ENCODE measurements at regions not wholly inside any gene's neighbourhood (a gene's known extent, or its start where the extent isn't known, plus 50 kb on each side); places are given as distances from the start of the nearest gene placed in this dataset.
"Not testable (repeated sequence)": the region's sequence is repeated elsewhere in the genome, so short reads cannot be mapped to it uniquely, and the experiment has no call there.

DNA sequence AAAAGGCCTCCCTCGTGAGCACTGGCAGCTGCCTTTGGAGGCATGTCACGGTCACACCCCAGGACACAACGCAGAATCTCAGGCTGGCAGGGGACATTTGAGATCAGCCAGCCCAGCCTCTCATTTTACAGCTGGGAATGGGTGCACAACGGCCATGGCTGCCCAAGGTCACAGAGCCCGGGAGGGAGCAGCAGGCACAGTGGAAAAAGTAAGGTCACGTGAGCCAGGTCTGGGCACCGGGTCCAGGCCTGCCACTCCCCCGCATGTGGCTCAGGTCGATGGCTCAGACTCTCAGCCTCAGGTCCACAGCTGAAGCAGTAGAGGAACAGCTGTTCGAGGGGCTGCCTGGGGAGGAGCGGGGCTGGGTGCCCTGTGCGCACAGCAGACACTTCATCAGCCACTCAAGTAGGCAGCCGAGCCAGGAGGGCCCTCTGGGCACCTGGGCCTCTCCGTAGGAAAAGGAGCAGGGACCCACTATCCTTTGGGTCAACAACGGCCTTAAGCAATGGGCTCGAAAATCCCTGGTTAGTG is 260.6 kb downstream of the GOLGA6L6 start:
- H3K36me3 ChIP-seq (ENCODE audit: control insufficient read depth, insufficient read depth, low read length) = no peaks in the 10 kb centered on the region
- peaks cover 6% of the 10 kb centered on the region; the same call in 1 of the 2 replicates for H3K4me1 ChIP-seq
- Mint-ChIP-seq H3K4me3 (ENCODE audit: unreplicated experiment) (no peak overlapping the region), H3K36me3 (ENCODE audit: insufficient read depth, unreplicated experiment) (no peaks in the 10 kb centered on the region), H3K27me3 (ENCODE audit: insufficient read depth, unreplicated experiment) (no peaks in the 10 kb centered on the region), H3K4me1 (ENCODE audit: low read depth, unreplicated experiment) (no peaks in the 10 kb centered on the region), H3K9me3 (ENCODE audit: unreplicated experiment) (no peaks in the 10 kb centered on the region), H3K27ac (ENCODE audit: unreplicated experiment) (no peak overlapping the region)
- no peak overlapping the region for H3K4me3 ChIP-seq (ENCODE audit: low read depth, low read length)
- DNase-seq = no peak
- no peak for TF ChIP-seq CTCF (IDR thresholded peaks at IDR 0.05; ENCODE audit: insufficient read depth in 1 of 2, low read depth in 1 of 2, low read length in 1 of 2, severe bottlenecking in 1 of 2, unreplicated experiment in 1 of 2)
- no peaks in the 10 kb centered on the region for H3K27me3 ChIP-seq (replicated peaks; ENCODE audit: control insufficient read depth, insufficient read depth, low read length)
- H3K9me3 ChIP-seq = peaks cover 20% of the 10 kb centered on the region
- ChIA-PET CTCF (no interaction called here), POLR2A (no interaction called here)
- BruUV-seq (replicated peaks) = no TSS peak
- intact Hi-C loops (cut with micrococcal nuclease; ENCODE audit: unreplicated experiment) = no loop called here

GRCh38 chr15:20280141-20280932 is 261.3 kb downstream of the GOLGA6L6 start:
- BruUV-seq (replicated peaks); H3K4me1 Mint-ChIP-seq (ENCODE audit: low read depth, unreplicated experiment); intact Hi-C loops (cut with micrococcal nuclease; ENCODE audit: unreplicated experiment); H3K27ac Mint-ChIP-seq (ENCODE audit: unreplicated experiment); H3K36me3 ChIP-seq (ENCODE audit: control insufficient read depth, insufficient read depth, low read length); H3K36me3 Mint-ChIP-seq (ENCODE audit: insufficient read depth, unreplicated experiment); DNase-seq; H3K27me3 Mint-ChIP-seq (ENCODE audit: insufficient read depth, unreplicated experiment); H3K27me3 ChIP-seq (replicated peaks; ENCODE audit: control insufficient read depth, insufficient read depth, low read length); H3K9me3 Mint-ChIP-seq (ENCODE audit: unreplicated experiment); H3K4me3 Mint-ChIP-seq (ENCODE audit: unreplicated experiment); H3K4me3 ChIP-seq (ENCODE audit: low read depth, low read length); CTCF ChIA-PET; POLR2A ChIA-PET; H3K4me1 ChIP-seq: not testable (repeated sequence)
- peaks cover 20% of the 10 kb centered on the region for H3K9me3 ChIP-seq

DNA sequence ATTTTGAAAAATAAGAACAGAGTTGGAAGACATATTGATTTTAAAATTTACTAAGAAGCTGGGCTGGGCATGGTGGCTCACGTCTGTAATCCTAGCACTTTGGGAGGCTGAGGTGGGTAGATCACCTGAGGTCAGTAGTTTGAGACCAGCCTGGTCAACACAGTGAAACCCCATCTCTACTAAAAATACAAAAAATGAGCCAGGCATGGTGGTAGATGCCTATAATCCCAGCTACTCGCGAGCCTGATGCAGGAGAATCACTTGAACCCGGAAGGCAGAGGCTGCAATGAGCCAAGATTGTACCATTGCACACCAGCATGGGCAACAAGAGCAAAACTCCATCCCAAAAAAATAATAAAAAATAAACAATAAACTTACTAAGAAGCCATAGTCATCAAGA is 262.5 kb downstream of the GOLGA6L6 start:
- DNase-seq; BruUV-seq (replicated peaks); H3K4me3 ChIP-seq (ENCODE audit: low read depth, low read length); H3K36me3 Mint-ChIP-seq (ENCODE audit: insufficient read depth, unreplicated experiment); POLR2A ChIA-PET; H3K27ac Mint-ChIP-seq (ENCODE audit: unreplicated experiment); H3K4me1 ChIP-seq; H3K36me3 ChIP-seq (ENCODE audit: control insufficient read depth, insufficient read depth, low read length); H3K27me3 Mint-ChIP-seq (ENCODE audit: insufficient read depth, unreplicated experiment); H3K4me1 Mint-ChIP-seq (ENCODE audit: low read depth, unreplicated experiment); H3K9me3 Mint-ChIP-seq (ENCODE audit: unreplicated experiment); CTCF ChIA-PET; H3K27me3 ChIP-seq (replicated peaks; ENCODE audit: control insufficient read depth, insufficient read depth, low read length); H3K4me3 Mint-ChIP-seq (ENCODE audit: unreplicated experiment): not testable (repeated sequence)
- intact Hi-C loops (cut with micrococcal nuclease; ENCODE audit: unreplicated experiment) = loop anchor here (10.0 kb wide), 1 partner anchor 126 kb away; no protein-coding TSS in a partner anchor
- H3K9me3 ChIP-seq = peaks cover 24% of the 10 kb centered on the region

GRCh38 chr15:20278376-20278775 is 263.2 kb downstream of the GOLGA6L6 start:
- peaks cover 25% of the 10 kb centered on the region for H3K9me3 ChIP-seq
- H3K4me1 Mint-ChIP-seq (ENCODE audit: low read depth, unreplicated experiment); POLR2A ChIA-PET; H3K4me1 ChIP-seq; CTCF ChIA-PET; H3K4me3 Mint-ChIP-seq (ENCODE audit: unreplicated experiment); H3K4me3 ChIP-seq (ENCODE audit: low read depth, low read length); H3K9me3 Mint-ChIP-seq (ENCODE audit: unreplicated experiment); H3K36me3 ChIP-seq (ENCODE audit: control insufficient read depth, insufficient read depth, low read length); BruUV-seq (replicated peaks); H3K36me3 Mint-ChIP-seq (ENCODE audit: insufficient read depth, unreplicated experiment); H3K27me3 Mint-ChIP-seq (ENCODE audit: insufficient read depth, unreplicated experiment); H3K27me3 ChIP-seq (replicated peaks; ENCODE audit: control insufficient read depth, insufficient read depth, low read length); H3K27ac Mint-ChIP-seq (ENCODE audit: unreplicated experiment); DNase-seq: not testable (repeated sequence)
- intact Hi-C loops (cut with micrococcal nuclease; ENCODE audit: unreplicated experiment) = loop anchor here (10.0 kb wide), 1 partner anchor 126 kb away; no protein-coding TSS in a partner anchor

- intact Hi-C loops (cut with micrococcal nuclease; ENCODE audit: unreplicated experiment) = loop anchor here (10.0 kb wide), 1 partner anchor 127 kb away; no protein-coding TSS in a partner anchor
- H3K4me1 Mint-ChIP-seq (ENCODE audit: low read depth, unreplicated experiment); H3K9me3 Mint-ChIP-seq (ENCODE audit: unreplicated experiment); H3K36me3 Mint-ChIP-seq (ENCODE audit: insufficient read depth, unreplicated experiment); H3K4me1 ChIP-seq; H3K27me3 Mint-ChIP-seq (ENCODE audit: insufficient read depth, unreplicated experiment); CTCF ChIA-PET; POLR2A ChIA-PET; BruUV-seq (replicated peaks); H3K4me3 Mint-ChIP-seq (ENCODE audit: unreplicated experiment); H3K36me3 ChIP-seq (ENCODE audit: control insufficient read depth, insufficient read depth, low read length); DNase-seq; H3K27me3 ChIP-seq (replicated peaks; ENCODE audit: control insufficient read depth, insufficient read depth, low read length); H3K4me3 ChIP-seq (ENCODE audit: low read depth, low read length); H3K27ac Mint-ChIP-seq (ENCODE audit: unreplicated experiment): not testable (repeated sequence)
- H3K9me3 ChIP-seq = peaks cover 21% of the 10 kb centered on the region; the same call in 1 of the 2 replicates
Observed at GRCh38 chr15:20277451-20277850, 264.1 kb downstream of the GOLGA6L6 start.

- H3K4me1 ChIP-seq; H3K27me3 Mint-ChIP-seq (ENCODE audit: insufficient read depth, unreplicated experiment); H3K36me3 ChIP-seq (ENCODE audit: control insufficient read depth, insufficient read depth, low read length); CTCF ChIA-PET; H3K4me1 Mint-ChIP-seq (ENCODE audit: low read depth, unreplicated experiment); H3K4me3 ChIP-seq (ENCODE audit: low read depth, low read length); H3K36me3 Mint-ChIP-seq (ENCODE audit: insufficient read depth, unreplicated experiment); H3K27me3 ChIP-seq (replicated peaks; ENCODE audit: control insufficient read depth, insufficient read depth, low read length); POLR2A ChIA-PET; BruUV-seq (replicated peaks); H3K27ac Mint-ChIP-seq (ENCODE audit: unreplicated experiment); H3K9me3 Mint-ChIP-seq (ENCODE audit: unreplicated experiment); H3K4me3 Mint-ChIP-seq (ENCODE audit: unreplicated experiment); DNase-seq: not testable (repeated sequence)
- intact Hi-C loops (cut with micrococcal nuclease; ENCODE audit: unreplicated experiment) = loop anchor here (10.0 kb wide), 1 partner anchor 128 kb away; no protein-coding TSS in a partner anchor
- H3K9me3 ChIP-seq = peaks cover 21% of the 10 kb centered on the region; the same call in 1 of the 2 replicates
Observed at GRCh38 chr15:20276312-20277114, 265.1 kb downstream of the GOLGA6L6 start.
